ENCODE measurements at regions not wholly inside any gene's neighbourhood (a gene's known extent, or its start where the extent isn't known, plus 50 kb on each side); places are given as distances from the start of the nearest gene placed in this dataset.

GRCh38 chr11:23097891-23098290 is 237.6 kb upstream of the CCDC179 start:
- TF ChIP-seq EZH2 (IDR thresholded peaks at IDR 0.05; ENCODE audit: insufficient read depth, poor library complexity, severe bottlenecking) = no peak
- TF ChIP-seq EZH2phosphoT487 (IDR thresholded peaks at IDR 0.05; ENCODE audit: insufficient read depth, low read depth) = no peak

All from GM23248 (cell line).